Stomach (tissue), 8 donors: ENCODE measurements at regions not wholly inside any gene's neighbourhood (a gene's known extent, or its start where the extent isn't known, plus 50 kb on each side); places are given as distances from the start of the nearest gene placed in this dataset.
"Not testable (repeated sequence)": the region's sequence is repeated elsewhere in the genome, so short reads cannot be mapped to it uniquely, and the experiment has no call there.

Experiments
- DNase-seq, 2 donors: peaks; one replicate each; pipeline versions ENCODE4 v3.0.0 to v3.0.0-alpha.2; 2013 to 2019
- H3K27ac ChIP-seq, 5 donors: fragments of 200-600 bp in 4 of 5; sonication (generic) in 4 of 5; one replicate each; pipeline ENCODE4 v1.5.1; 2013 to 2019; ENCODE audit warnings: mild to moderate bottlenecking in 1 of 5, moderate library complexity in 1 of 5
- H3K27me3 ChIP-seq, 3 donors: fragments of 200-600 bp; sonication (generic); one replicate each; pipeline ENCODE4 v1.5.1; 2017 to 2019; ENCODE audit warnings: mixed run types in 1 of 3
- H3K36me3 ChIP-seq, 4 donors: fragments of 200-600 bp; sonication (generic); 1 replicate in 3 of 4; 2 replicates in 1 of 4; pipeline ENCODE4 v1.5.1; 2016 to 2019
- H3K4me1 ChIP-seq, 4 donors: fragments of 200-600 bp; sonication (generic); one replicate each; pipeline ENCODE4 v1.5.1; 2016 to 2019
- H3K4me3 ChIP-seq, 4 donors: fragments of 200-600 bp; sonication (generic) in 3 of 4; one replicate each; pipeline ENCODE4 v1.5.1; 2016 to 2019; ENCODE audit warnings: mild to moderate bottlenecking in 1 of 4
- H3K9me3 ChIP-seq, 4 donors: fragments of 200-600 bp; sonication (generic); one replicate each; pipeline ENCODE4 v1.5.1; 2016 to 2019
- EP300 ChIP-seq: sonication (generic); formaldehyde crosslinking; IDR thresholded peaks from one replicate; pipeline ENCODE4 v1.6.1; 2017; ENCODE audit warnings: antibody characterized with exemption
- POLR2A ChIP-seq, 4 donors: fragments of 450-650 bp; IDR thresholded peaks; one replicate each; pipeline ENCODE4 v1.6.1; 2016; ENCODE audit warnings: antibody characterized with exemption in 4 of 4, control low read depth in 2 of 4, mild to moderate bottlenecking in 1 of 4, moderate library complexity in 1 of 4
- POLR2AphosphoS5 ChIP-seq, 3 donors: sonication (generic); formaldehyde crosslinking; IDR thresholded peaks; one replicate each; pipeline ENCODE4 v1.6.1; 2016; ENCODE audit warnings: antibody characterized with exemption in 3 of 3
- WGBS, 5 donors: extraction: QIAGEN DNeasy Blood & Tissue Kit in 3 of 5; methylation state at CpG; one replicate each; pipeline versions ENCODE4 v1.1.5 to v1.1.7; 2013 to 2018; 5-methylcytosine and 5-hydroxymethylcytosine counted together
- intact Hi-C: fragments of 100-400 bp; cut with DNase I; formaldehyde crosslinking; loops from one replicate; pipeline ENCODE4 v1.15.1; 2023; ENCODE audit warnings: low total_unique reads
- TF ChIP-seq, protein P1 (sequence below), 7 experiments: fragments of 450-650 bp in 4 of 7; fragments of 200-600 bp in 3 of 7; sonication (generic) in 3 of 7; IDR thresholded peaks; one replicate each; pipeline ENCODE4 v1.5.1; 2016 to 2019; ENCODE audit warnings: antibody characterized with exemption in 7 of 7, control low read depth in 2 of 7, mild to moderate bottlenecking in 1 of 7
- donor health status: healthy with polysubstance abuse.
- donor health status: Bipolar disorder and iron deficiency.
- donor health status: healthy.

DNA sequence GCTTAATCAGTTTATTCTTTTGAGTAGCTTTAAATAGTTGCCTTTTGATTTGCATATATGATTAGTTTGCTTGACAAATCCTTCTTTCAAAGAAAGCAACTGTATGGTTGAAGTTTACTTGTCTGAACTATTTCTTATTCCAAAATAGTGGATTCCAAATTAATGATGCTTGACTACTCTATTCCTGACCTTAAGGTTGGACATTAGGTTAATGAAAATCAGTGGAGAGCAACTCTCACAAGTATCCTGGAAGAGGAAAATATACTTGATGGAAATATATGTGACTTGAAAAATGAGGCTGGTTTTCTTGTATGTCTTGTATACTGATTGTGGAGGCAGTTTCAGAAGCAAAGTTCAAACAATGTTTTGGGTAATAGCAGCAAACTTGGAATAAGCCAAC, 369.2 kb upstream of the PODXL start:
- intact Hi-C loops: no loop called here
- H3K9me3 ChIP-seq: no peaks in the 10 kb centered on the region
- TF ChIP-seq, protein P1, sequence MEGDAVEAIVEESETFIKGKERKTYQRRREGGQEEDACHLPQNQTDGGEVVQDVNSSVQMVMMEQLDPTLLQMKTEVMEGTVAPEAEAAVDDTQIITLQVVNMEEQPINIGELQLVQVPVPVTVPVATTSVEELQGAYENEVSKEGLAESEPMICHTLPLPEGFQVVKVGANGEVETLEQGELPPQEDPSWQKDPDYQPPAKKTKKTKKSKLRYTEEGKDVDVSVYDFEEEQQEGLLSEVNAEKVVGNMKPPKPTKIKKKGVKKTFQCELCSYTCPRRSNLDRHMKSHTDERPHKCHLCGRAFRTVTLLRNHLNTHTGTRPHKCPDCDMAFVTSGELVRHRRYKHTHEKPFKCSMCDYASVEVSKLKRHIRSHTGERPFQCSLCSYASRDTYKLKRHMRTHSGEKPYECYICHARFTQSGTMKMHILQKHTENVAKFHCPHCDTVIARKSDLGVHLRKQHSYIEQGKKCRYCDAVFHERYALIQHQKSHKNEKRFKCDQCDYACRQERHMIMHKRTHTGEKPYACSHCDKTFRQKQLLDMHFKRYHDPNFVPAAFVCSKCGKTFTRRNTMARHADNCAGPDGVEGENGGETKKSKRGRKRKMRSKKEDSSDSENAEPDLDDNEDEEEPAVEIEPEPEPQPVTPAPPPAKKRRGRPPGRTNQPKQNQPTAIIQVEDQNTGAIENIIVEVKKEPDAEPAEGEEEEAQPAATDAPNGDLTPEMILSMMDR (IDR thresholded peaks at IDR 0.05): no peak
- TF ChIP-seq POLR2AphosphoS5 (IDR thresholded peaks at IDR 0.05) (no peak), POLR2A (IDR thresholded peaks at IDR 0.05) (no peak), EP300 (no peak)

DNA sequence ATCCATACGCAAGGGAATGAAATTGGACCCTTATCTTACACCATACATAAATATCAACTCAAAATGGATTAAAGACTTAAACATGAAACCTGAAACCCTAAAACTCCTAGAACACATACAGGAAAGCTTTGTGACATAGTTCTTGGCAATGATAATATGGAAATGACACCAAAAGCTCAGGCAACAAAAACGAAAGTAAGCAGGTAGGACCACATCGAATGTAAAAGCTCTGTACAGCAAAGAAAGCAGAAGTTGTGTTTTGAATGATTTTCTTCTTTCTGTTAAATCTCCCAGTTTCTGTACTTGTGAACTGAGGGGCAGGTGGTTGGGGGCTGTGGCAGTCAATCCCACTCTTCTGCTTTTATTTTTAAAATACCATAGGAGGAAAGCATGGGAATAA, 368.4 kb upstream of the PODXL start:
- Histone ChIP-seq H3K4me1 (no peaks in the 10 kb centered on the region), H3K27ac (no peak overlapping the region), H3K4me3 (no peak overlapping the region), H3K36me3 (no peaks in the 10 kb centered on the region), H3K9me3 (no peaks in the 10 kb centered on the region), H3K27me3 (peaks cover 0 to 8% (median 0%) of the 10 kb centered on the region in 3 donors)
- DNase-seq: no peak
- no peak for TF ChIP-seq POLR2A (IDR thresholded peaks at IDR 0.05)
- no peak for TF ChIP-seq EP300
- no peak for TF ChIP-seq POLR2AphosphoS5 (IDR thresholded peaks at IDR 0.05)
- TF ChIP-seq, protein P1 (IDR thresholded peaks at IDR 0.05): no peak
- WGBS, 5 donors: 59 to 83% (median 81%) methylated on average over 3 of the region's 3 CpGs
- intact Hi-C loops: no loop called here

More for the DNA sequence above, 369.2 kb upstream of the PODXL start:
- H3K36me3 ChIP-seq: no peaks in the 10 kb centered on the region
- H3K4me1 ChIP-seq: no peaks in the 10 kb centered on the region
- H3K27ac ChIP-seq: no peak overlapping the region
- peaks cover 0 to 15% (median 0%) of the 10 kb centered on the region in 3 donors for H3K27me3 ChIP-seq
- DNase-seq: no peak
- H3K4me3 ChIP-seq: no peak overlapping the region

DNA sequence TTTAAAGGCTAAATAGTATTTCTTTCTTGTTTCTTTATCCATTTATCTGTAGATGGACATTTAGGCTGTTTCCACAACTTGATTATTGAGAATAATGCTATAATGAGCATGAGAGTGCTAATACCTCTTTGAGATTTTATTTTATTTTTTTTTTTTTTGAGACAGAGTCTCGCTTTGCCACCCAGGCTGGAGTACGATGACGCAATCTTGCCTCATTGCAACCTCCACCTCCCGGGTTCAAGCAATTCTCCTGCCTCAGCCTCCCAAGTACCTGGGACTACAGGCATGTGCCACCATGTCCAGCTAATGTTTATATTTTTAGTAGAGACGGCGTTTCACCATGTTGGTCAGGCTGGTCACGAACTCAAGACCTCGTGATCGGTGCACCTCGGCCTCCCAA, 366.5 kb upstream of the PODXL start:
- 93 to 98% (median 95%) methylated on average over 10 of the region's 10 CpGs for WGBS, 5 donors
- H3K9me3 ChIP-seq, H3K27ac ChIP-seq, H3K4me1 ChIP-seq, H3K36me3 ChIP-seq, DNase-seq, H3K4me3 ChIP-seq, intact Hi-C loops, H3K27me3 ChIP-seq: not testable (repeated sequence)

DNA sequence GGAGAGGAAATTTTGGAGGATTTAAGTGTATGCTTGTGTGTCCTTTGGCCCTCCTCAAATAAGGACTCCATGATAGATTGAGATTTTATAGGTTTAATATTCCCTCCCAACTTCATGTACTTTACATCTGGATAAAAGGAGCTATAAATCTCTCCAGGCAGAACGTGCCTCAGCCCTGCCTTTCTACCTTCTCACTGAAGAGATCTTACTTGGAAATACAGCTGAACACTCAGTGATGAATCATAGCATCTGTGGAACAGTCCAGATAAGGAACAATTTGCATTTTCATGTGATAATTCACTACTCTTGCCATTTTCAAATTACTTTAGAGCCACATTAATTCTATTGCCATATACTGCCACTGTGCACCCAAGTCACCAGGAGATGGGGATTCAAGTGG, 364.6 kb upstream of the PODXL start:
- Histone ChIP-seq H3K4me1 (no peaks in the 10 kb centered on the region), H3K27ac (no peak overlapping the region), H3K9me3 (no peaks in the 10 kb centered on the region), H3K27me3 (no peaks in the 10 kb centered on the region), H3K36me3 (no peaks in the 10 kb centered on the region), H3K4me3 (no peak overlapping the region)
- DNase-seq: no peak
- TF ChIP-seq, protein P1 (IDR thresholded peaks at IDR 0.05): no peak
- TF ChIP-seq POLR2A (IDR thresholded peaks at IDR 0.05) (no peak), EP300 (no peak), POLR2AphosphoS5 (IDR thresholded peaks at IDR 0.05) (no peak)
- 5 to 22% (median 16%) methylated on average over 1 of the region's 1 CpG for WGBS, 5 donors
- intact Hi-C loops: no loop called here

DNA sequence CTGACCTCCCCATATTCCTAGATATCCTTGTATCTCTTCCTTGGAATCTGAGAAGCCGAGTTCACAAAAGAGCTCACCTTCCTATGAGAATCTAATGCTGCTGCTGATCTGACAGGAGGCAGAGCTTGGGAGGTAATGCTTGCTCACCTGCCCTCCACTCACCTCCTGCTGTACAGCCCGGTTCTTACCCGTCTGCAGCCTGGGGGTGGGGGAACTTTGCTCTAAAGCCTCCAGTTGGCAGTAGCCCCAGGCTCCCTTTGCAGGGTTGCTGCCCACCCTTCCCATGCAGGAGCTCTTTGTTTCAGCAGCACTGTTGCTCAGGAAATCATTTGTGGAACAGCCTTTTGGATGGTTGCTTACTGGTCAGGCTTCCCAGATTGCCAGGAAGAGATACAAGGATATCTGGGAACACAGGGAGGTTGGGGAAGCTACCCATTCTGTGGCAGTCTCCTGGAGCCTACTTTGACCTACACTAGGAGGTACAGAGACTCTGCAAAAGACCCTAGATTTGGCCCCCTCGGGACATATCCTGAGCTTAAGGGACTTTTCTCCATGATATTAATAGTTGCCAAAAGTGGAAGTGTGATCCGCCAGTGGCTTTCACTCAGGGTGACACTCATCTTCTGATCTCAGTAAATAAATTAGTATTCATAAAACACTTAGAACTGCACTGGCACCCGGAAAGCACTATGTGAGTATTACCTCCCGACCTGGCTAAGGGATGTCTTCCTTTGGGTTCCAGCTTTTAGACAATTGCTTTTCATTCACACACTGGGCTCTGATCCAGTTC, 363.7 kb upstream of the PODXL start:
- Histone ChIP-seq H3K4me1 (no peaks in the 10 kb centered on the region), H3K9me3 (no peaks in the 10 kb centered on the region), H3K27ac (no peak overlapping the region), H3K27me3 (no peaks in the 10 kb centered on the region), H3K36me3 (no peaks in the 10 kb centered on the region), H3K4me3 (no peak overlapping the region)
- TF ChIP-seq, protein P1 (IDR thresholded peaks at IDR 0.05): no peak
- TF ChIP-seq POLR2AphosphoS5 (IDR thresholded peaks at IDR 0.05): no peak
- TF ChIP-seq EP300: no peak
- TF ChIP-seq POLR2A (IDR thresholded peaks at IDR 0.05): no peak
- no peak for DNase-seq
- intact Hi-C loops: no loop called here
- 67 to 80% (median 69%) methylated on average over 7 of the region's 7 CpGs for WGBS, 5 donors
